GM13976 (cell line): ENCODE measurements at regions not wholly inside any gene's neighbourhood (a gene's known extent, or its start where the extent isn't known, plus 50 kb on each side); places are given as distances from the start of the nearest gene placed in this dataset.
A peak's percentile ranks its signal among the peaks of the same experiment; 100 is the strongest.

Experiments used
- DNase-seq: peaks from one replicate; pipeline ENCODE4 v3.0.0; 2012; ENCODE audit warnings: low spot score
- in situ Hi-C: fragments of 300-500 bp; cut with MboI; formaldehyde crosslinking; loops from one replicate; pipeline ENCODE4 v1.12.0; 2022; ENCODE audit warnings: low sequenced_read_pairs, mixed read lengths, inconsistent platforms; ENCODE audit not compliant: unreplicated experiment
- TF ChIP-seq, protein P1 (sequence below): IDR thresholded peaks from 2 replicates; pipeline ENCODE4 v1.5.1; 2012; ENCODE audit warnings: borderline replicate concordance, mild to moderate bottlenecking; ENCODE audit not compliant: insufficient read depth; ENCODE audit errors: extremely low read depth, missing control alignments, control extremely low read depth

DNA sequence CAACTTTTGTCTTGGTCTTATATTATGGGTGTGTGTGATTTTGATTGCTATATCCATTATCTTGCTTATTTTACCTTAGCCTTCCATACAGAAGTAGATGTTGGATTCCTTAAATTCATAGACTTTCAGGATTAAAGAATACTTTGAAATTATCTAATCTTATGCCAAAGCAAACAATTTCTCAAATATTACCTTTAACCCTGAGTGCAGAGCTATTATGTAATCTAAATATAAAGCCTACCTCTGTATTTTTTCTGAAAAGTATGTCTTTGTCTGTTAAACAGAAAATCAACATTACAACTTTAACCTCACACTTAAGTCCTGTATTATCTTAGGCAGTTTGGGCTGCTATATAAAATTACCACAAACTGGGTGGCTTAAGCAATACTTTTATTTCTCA, 782.5 kb downstream of the STIM2 start:
- TF ChIP-seq, protein P1, sequence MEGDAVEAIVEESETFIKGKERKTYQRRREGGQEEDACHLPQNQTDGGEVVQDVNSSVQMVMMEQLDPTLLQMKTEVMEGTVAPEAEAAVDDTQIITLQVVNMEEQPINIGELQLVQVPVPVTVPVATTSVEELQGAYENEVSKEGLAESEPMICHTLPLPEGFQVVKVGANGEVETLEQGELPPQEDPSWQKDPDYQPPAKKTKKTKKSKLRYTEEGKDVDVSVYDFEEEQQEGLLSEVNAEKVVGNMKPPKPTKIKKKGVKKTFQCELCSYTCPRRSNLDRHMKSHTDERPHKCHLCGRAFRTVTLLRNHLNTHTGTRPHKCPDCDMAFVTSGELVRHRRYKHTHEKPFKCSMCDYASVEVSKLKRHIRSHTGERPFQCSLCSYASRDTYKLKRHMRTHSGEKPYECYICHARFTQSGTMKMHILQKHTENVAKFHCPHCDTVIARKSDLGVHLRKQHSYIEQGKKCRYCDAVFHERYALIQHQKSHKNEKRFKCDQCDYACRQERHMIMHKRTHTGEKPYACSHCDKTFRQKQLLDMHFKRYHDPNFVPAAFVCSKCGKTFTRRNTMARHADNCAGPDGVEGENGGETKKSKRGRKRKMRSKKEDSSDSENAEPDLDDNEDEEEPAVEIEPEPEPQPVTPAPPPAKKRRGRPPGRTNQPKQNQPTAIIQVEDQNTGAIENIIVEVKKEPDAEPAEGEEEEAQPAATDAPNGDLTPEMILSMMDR, result no peak

DNA sequence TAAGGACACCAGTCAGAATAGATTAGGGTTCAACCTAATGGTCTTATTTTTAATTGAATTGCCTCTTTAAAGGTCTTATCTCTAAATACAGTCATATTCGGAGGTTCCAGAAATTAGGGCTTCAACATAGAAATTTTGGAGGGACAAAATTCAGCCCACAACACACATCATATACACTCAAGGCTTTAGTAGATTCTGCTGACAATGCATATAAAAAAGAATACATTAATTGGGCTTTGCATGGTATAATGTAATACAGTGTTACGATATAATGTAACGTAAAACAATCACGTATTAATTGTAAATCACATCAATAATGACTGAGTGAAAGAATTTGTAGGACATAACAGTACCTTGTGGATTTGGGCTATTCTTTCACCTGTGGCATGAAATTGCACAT, 787.8 kb downstream of the STIM2 start:
- in situ Hi-C loops, result no loop called here
- no peak for DNase-seq
- TF ChIP-seq, protein P1, result no peak

More for the DNA sequence above, 782.5 kb downstream of the STIM2 start:
- in situ Hi-C loops, result no loop called here
- DNase-seq, result no peak

DNA sequence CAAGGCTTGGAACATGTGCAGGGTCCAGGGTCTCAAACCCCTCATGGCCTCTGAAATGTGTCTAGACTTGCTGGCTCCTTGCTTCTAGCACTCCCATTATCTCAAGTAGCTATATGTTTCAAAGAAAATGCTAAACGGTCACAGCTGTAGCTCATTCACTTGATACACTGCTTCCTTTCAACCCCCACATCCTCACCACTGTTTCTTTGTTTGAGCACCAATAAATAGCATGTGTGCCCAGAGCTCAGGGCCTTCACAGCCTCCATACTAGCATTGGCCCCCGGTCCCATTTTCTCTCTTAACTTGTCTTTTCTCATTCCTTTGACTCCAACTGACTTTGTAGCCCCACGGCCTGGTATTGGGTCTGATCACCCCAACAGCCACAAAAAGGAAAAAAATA, 801.8 kb downstream of the STIM2 start:
- DNase-seq, result no peak
- TF ChIP-seq, protein P1, result no peak
- in situ Hi-C loops, result no loop called here

DNA sequence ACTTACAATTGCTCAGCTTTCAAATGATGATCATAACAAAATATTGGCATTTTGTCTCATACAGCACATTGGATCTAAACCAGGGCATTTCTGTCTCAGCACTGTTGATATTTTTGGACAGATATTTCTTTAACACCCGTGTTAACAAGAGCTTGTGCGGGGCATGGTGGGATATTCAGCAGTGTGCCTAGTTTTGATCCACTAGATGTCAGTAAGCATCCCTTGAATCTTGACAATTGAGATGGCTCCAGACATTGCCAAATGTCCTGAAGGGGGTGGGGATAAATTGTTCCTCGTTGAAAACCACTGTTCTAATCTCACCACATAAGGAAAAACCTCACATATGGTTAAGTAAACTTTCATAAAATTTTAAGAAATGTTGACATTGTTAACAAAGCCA, 806.3 kb downstream of the STIM2 start:
- TF ChIP-seq, protein P1, result no peak
- in situ Hi-C loops, result no loop called here
- DNase-seq, result no peak

DNA sequence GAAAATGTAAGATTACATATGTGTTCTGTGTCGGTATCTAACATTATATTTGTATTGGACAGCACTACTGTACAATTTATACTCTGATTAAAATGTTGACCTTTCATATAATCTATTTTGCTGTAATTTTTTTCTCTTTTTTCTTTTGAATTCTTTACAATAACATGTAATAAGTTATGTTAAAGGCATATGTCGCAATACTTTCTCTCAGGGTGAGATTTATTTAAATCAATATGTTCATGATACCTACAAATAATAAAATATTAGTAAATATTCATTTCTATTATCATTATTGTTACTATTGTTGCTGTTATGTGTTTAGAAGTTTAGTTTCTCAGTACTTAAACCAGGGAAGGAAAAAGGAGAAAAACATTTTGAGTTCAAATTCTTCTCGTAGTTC, 807.4 kb downstream of the STIM2 start:
- no peak for DNase-seq
- in situ Hi-C loops, result no loop called here
- TF ChIP-seq, protein P1, result no peak

DNA sequence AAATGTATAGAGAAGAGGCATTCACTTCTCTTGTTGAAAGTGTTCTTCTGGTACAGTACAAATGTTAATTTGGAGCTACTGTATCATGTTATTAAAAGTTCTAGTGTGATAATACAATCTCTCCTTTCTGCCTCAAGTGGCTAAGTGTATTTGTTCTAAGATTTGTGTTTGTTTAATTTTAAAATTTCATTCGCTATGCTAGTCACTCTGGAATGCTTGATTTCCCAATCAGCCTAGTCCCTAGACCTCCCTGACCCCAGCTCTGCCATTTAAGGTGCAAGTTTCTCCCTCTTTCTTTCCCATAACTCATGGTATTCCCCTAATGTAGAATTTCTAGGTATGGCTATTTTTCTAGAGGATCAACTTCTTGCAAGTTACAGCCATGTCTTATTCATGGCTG, 817.4 kb downstream of the STIM2 start:
- DNase-seq, result no peak
- TF ChIP-seq, protein P1, result no peak
- in situ Hi-C loops, result no loop called here

DNA sequence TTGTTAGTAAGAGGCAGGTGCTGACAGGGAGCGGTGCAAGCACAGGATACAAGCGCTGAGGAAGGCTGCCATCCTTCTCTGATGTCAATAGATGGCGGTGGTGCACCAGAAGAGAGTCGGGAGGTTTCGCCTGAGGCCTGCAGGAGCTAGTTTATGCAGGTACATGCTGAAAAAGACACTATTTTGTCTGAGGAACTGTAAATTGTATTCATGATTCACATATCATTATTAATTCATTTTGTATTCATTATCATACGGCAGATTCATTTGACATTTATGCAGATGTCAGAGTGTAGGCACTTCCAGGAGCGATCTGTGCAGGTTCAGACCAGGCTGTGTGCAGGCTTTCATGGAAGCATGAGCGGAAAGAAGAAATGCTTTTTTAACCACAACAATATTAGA, 824.0 kb downstream of the STIM2 start:
- in situ Hi-C loops, result no loop called here
- TF ChIP-seq, protein P1, result peak; percentile 67
- no peak for DNase-seq
